WTC11 (cell line): ENCODE measurements at regions not wholly inside any gene's neighbourhood (a gene's known extent, or its start where the extent isn't known, plus 50 kb on each side); places are given as distances from the start of the nearest gene placed in this dataset.

Experiments used
- ATAC-seq: fragments of 200-7000 bp; cut with Tn5 transposase; 2 replicates; pipeline ENCODE4 v1.10.0; 2021; ENCODE audit warnings: mild to moderate bottlenecking, moderate library complexity
- CTCF ChIA-PET: fragments of 300-600 bp; sonication (Branson Sonifier 250); formaldehyde crosslinking; loops from one replicate; lab custom pipeline; 2021; ENCODE audit warnings: antibody characterized with exemption; lab: Charles Lee
- POLR2A ChIA-PET: fragments of 350-600 bp; sonication (Branson Sonifier 250); formaldehyde crosslinking; loops from one replicate; lab custom pipeline; 2021; ENCODE audit warnings: antibody characterized with exemption; lab: Charles Lee
- DNase-seq: peaks from one replicate; pipeline ENCODE4 v3.0.0; 2021; ENCODE audit warnings: low spot score
- H3K27ac Mint-ChIP-seq: 2 replicates; pipeline ENCODE4 v1.8.0; 2021; ENCODE audit warnings: mixed read lengths
- H3K27me3 Mint-ChIP-seq: 2 replicates; pipeline ENCODE4 v1.8.0; 2021; ENCODE audit warnings: low read depth, mild to moderate bottlenecking, moderate library complexity, mixed read lengths
- H3K36me3 Mint-ChIP-seq: 2 replicates; pipeline ENCODE4 v1.8.0; 2021; ENCODE audit warnings: mixed read lengths
- H3K4me1 Mint-ChIP-seq: 2 replicates; pipeline ENCODE4 v1.8.0; 2022; ENCODE audit warnings: mixed read lengths
- H3K4me3 Mint-ChIP-seq: 2 replicates; pipeline ENCODE4 v1.8.0; 2021; ENCODE audit warnings: mild to moderate bottlenecking, moderate library complexity, mixed read lengths
- H3K9me3 Mint-ChIP-seq: 2 replicates; pipeline ENCODE4 v1.8.0; 2021; ENCODE audit warnings: mixed read lengths
- GRHL2 ChIP-seq: fragments of 250-450 bp; sonication (Bioruptor Pico); IDR thresholded peaks from 2 replicates; pipeline ENCODE4 v1.8.0; 2022; ENCODE audit warnings: mild to moderate bottlenecking, moderate library complexity; ENCODE audit not compliant: insufficient replicate concordance, severe bottlenecking
- NFE2L1 ChIP-seq: sonication (generic); formaldehyde crosslinking; IDR thresholded peaks from 2 replicates; pipeline ENCODE4 v1.8.1; 2023; ENCODE audit warnings: missing genetic modification reagents
- SMAD3 ChIP-seq: sonication (generic); formaldehyde crosslinking; IDR thresholded peaks from 2 replicates; pipeline ENCODE4 v1.8.0; 2022; ENCODE audit warnings: missing genetic modification reagents, mild to moderate bottlenecking, borderline replicate concordance
- SP1 ChIP-seq: sonication (generic); formaldehyde crosslinking; conservative IDR thresholded peaks from 2 replicates; pipeline ENCODE4 v1.8.1; 2022; ENCODE audit warnings: missing genetic modification reagents
- TEAD1 ChIP-seq: sonication (generic); formaldehyde crosslinking; IDR thresholded peaks from 2 replicates; pipeline ENCODE4 v1.8.0; 2022; ENCODE audit warnings: mild to moderate bottlenecking, missing genetic modification reagents
- TEAD4 ChIP-seq: sonication (generic); formaldehyde crosslinking; IDR thresholded peaks from 2 replicates; pipeline ENCODE4 v1.8.0; 2022; ENCODE audit warnings: mild to moderate bottlenecking, missing genetic modification reagents
- TP53 ChIP-seq: sonication (generic); formaldehyde crosslinking; IDR thresholded peaks from 2 replicates; pipeline ENCODE4 v1.8.1; 2023; ENCODE audit warnings: mild to moderate bottlenecking, missing genetic modification reagents
- ZBTB21 ChIP-seq: sonication (generic); formaldehyde crosslinking; IDR thresholded peaks from 2 replicates; pipeline ENCODE4 v1.8.1; 2023; ENCODE audit warnings: mild to moderate bottlenecking, missing genetic modification reagents, borderline replicate concordance
- TF ChIP-seq, protein P1 (sequence below): fragments of 250-450 bp; sonication (Bioruptor Pico); conservative IDR thresholded peaks from 2 replicates; pipeline ENCODE4 v1.9.0; 2021; ENCODE audit warnings: mild to moderate bottlenecking
- TF ChIP-seq, protein P2 (sequence below): sonication (generic); formaldehyde crosslinking; IDR thresholded peaks from 2 replicates; pipeline ENCODE4 v1.8.0; 2023; ENCODE audit warnings: mild to moderate bottlenecking, missing genetic modification reagents
- TF ChIP-seq, protein P3 (sequence below): fragments of 250-450 bp; sonication (Bioruptor Pico); IDR thresholded peaks from 2 replicates; pipeline ENCODE4 v1.9.0; 2021; ENCODE audit warnings: mild to moderate bottlenecking
- TF ChIP-seq, protein P4 (sequence below): sonication (generic); formaldehyde crosslinking; IDR thresholded peaks from 2 replicates; pipeline ENCODE4 v1.8.0; 2023; ENCODE audit warnings: missing genetic modification reagents, mild to moderate bottlenecking, borderline replicate concordance
- TF ChIP-seq, protein P5 (sequence below): fragments of 250-450 bp; sonication (Bioruptor Pico); IDR thresholded peaks from 2 replicates; pipeline ENCODE4 v1.8.0; 2021; ENCODE audit warnings: mild to moderate bottlenecking
- TF ChIP-seq, protein P6 (sequence below): fragments of 250-450 bp; sonication (Bioruptor Pico); IDR thresholded peaks from 2 replicates; pipeline ENCODE4 v1.9.0; 2021; ENCODE audit warnings: moderate library complexity, mild to moderate bottlenecking, inconsistent platforms, borderline replicate concordance

DNA sequence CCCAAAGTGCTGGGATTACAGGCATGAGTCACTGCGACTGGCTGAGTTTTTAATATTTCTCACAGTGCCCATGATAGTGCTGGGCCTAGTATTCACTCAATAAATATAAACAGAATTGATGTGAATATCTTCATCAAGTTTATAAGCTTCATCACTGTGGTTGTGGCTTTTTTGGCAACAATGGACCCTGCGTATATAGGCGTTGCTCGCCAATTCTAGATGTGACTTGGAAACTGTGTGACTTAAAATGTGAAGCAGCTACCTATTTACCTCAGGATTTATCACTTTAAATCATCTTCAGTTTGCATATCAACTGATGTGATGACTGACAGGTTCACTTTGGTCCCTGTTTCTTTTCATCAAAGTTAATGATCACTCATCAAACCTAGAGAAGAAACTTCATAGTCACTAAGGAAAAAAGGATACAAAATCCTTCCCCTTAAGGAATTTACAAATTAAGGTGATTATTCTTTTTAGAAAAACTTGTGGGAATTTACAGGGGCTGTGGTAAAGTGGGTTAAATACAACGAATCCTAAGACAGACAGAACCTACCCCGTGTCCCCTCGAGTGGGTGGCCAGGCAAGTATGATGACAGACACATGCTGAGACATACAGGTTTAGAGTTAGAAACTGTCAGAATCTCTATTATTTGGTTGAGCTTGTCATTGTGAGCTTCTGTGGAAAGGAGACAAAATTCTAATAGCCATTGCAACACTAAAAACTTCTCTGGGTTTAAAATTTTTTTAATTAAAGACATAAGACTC is 101.3 kb downstream of the AKAP11 start:
- Mint-ChIP-seq H3K27me3 (no peaks in the 10 kb centered on the region), H3K36me3 (no peaks in the 10 kb centered on the region), H3K27ac (no peak overlapping the region), H3K4me1 (0 out of 2 replicates have a peak, but pooled peaks cover 4% of the 10 kb centered on the region), H3K9me3 (peaks cover 11% of the 10 kb centered on the region), H3K4me3 (no peak overlapping the region)
- ChIA-PET POLR2A (interaction anchor here (0.6 kb wide), 2 partner anchors 101 to 768 kb away, joined by 3 to 4 read pairs; partner anchors contain the start of gene AKAP11), CTCF (no interaction called here)
- no peak for ATAC-seq
- no peak for DNase-seq
- no peak for TF ChIP-seq SMAD3 (CRISPR knock-in tag)

DNA sequence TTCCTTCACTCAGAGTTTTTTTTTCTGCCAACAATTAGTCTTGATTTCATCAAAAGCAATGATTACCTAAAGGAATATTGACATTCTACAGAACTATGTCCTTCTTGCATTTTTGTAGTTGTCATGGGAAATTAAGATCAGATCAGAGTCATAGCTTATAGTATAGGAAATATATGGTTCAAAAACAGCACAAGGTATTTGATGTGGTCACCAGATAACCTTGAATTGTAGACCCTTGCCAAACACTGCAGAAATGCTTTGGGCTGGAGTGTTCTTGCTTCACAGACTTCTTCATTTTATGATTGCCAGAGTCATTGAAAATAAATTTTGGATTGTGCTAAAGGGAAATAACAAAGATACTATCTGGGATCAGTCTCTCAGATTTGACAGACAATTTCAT is 103.7 kb downstream of the AKAP11 start:
- POLR2A ChIA-PET = no interaction called here
- 0 out of 2 replicates have a peak, but pooled peaks cover 2% of the 10 kb centered on the region for H3K4me1 Mint-ChIP-seq

DNA sequence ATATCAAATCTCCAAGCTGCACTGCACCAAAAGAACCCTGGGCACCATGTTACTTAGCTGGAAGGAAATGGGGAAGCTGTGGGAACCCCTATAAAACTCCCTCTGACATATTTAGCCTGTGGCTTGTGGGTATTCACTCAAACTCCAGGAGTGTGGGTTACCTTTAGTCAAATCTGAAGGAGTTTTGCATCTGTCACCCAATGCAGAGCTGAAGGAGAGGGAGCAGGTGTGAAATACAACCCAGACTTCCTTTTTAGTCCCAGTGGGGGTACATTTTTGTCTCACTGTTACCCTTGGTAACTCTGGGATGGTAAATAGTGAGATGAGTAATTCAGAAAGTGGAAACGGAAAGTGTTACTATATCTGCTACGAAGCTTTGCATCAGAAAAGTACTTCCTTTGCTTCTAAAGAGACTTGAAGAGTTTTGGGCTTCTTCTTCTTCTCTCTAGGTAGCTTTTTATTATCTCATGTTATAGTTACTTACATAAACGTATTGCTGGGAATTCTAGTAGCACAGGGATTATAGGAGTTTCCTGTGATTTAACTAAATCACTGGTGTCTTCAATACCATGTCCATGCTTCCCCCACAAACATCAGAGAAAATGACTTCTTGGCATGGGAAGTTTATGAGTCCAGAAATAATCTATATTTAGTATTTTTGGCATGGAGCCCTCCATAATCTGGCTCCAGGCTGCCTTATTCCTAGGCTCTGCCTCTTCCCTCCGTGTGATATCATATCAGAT is 105.9 kb downstream of the AKAP11 start:
- ATAC-seq (no peak), DNase-seq (no peak)
- Mint-ChIP-seq H3K4me3 (no peak overlapping the region), H3K9me3 (peaks cover 17% of the 10 kb centered on the region), H3K27ac (no peak overlapping the region), H3K4me1 (0 out of 2 replicates have a peak, but pooled peaks cover 2% of the 10 kb centered on the region), H3K27me3 (no peaks in the 10 kb centered on the region), H3K36me3 (peaks cover 5% of the 10 kb centered on the region)
- ChIA-PET CTCF (interaction anchor here (0.7 kb wide), 1 partner anchor 44 kb away, joined by 4 read pairs; no protein-coding TSS in a partner anchor), POLR2A (no interaction called here)
- TF ChIP-seq, protein P1, sequence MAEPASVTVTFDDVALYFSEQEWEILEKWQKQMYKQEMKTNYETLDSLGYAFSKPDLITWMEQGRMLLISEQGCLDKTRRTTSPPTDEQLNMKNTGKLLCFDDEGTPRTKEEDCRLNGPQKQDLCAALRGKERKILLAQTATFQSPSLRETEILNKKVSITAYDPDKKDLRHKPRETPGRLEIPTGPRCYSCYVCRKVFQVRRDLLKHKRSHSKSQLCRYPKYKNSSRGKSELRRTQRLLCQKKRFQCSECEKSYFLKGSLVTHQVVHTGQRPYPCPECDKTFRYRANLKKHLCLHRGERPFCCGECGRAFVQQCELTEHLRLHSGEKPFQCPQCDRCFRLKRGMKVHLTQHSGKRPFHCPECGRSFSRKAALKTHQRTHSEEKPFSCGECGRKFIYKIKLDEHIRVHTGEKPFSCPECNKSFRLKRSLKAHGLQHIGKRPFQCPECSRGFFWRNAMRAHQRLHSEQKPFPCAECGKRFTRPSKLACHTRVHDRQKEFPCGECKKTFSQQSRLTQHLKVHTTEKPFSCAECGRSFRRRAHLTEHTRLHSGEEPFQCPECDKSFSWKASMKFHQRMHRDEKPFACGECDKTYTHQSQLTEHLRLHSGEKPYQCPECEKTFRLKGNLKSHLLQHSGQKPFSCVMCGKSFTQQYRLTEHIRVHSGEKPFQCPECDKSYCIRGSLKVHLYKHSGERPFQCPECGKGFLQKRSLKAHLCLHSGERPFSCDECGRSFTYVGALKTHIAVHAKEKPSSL = no peak
- TF ChIP-seq, protein P2, sequence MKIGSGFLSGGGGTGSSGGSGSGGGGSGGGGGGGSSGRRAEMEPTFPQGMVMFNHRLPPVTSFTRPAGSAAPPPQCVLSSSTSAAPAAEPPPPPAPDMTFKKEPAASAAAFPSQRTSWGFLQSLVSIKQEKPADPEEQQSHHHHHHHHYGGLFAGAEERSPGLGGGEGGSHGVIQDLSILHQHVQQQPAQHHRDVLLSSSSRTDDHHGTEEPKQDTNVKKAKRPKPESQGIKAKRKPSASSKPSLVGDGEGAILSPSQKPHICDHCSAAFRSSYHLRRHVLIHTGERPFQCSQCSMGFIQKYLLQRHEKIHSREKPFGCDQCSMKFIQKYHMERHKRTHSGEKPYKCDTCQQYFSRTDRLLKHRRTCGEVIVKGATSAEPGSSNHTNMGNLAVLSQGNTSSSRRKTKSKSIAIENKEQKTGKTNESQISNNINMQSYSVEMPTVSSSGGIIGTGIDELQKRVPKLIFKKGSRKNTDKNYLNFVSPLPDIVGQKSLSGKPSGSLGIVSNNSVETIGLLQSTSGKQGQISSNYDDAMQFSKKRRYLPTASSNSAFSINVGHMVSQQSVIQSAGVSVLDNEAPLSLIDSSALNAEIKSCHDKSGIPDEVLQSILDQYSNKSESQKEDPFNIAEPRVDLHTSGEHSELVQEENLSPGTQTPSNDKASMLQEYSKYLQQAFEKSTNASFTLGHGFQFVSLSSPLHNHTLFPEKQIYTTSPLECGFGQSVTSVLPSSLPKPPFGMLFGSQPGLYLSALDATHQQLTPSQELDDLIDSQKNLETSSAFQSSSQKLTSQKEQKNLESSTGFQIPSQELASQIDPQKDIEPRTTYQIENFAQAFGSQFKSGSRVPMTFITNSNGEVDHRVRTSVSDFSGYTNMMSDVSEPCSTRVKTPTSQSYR (CRISPR knock-in tag) = no peak
- TF ChIP-seq, protein P3, sequence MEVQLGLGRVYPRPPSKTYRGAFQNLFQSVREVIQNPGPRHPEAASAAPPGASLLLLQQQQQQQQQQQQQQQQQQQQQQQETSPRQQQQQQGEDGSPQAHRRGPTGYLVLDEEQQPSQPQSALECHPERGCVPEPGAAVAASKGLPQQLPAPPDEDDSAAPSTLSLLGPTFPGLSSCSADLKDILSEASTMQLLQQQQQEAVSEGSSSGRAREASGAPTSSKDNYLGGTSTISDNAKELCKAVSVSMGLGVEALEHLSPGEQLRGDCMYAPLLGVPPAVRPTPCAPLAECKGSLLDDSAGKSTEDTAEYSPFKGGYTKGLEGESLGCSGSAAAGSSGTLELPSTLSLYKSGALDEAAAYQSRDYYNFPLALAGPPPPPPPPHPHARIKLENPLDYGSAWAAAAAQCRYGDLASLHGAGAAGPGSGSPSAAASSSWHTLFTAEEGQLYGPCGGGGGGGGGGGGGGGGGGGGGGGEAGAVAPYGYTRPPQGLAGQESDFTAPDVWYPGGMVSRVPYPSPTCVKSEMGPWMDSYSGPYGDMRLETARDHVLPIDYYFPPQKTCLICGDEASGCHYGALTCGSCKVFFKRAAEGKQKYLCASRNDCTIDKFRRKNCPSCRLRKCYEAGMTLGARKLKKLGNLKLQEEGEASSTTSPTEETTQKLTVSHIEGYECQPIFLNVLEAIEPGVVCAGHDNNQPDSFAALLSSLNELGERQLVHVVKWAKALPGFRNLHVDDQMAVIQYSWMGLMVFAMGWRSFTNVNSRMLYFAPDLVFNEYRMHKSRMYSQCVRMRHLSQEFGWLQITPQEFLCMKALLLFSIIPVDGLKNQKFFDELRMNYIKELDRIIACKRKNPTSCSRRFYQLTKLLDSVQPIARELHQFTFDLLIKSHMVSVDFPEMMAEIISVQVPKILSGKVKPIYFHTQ = no peak

More for the DNA sequence above, 103.7 kb downstream of the AKAP11 start:
- ATAC-seq (no peak), DNase-seq (no peak)
- no peaks in the 10 kb centered on the region for H3K27me3 Mint-ChIP-seq
- H3K4me3 Mint-ChIP-seq = no peak overlapping the region
- CTCF ChIA-PET = no interaction called here
- peaks cover 8% of the 10 kb centered on the region; the same call in 1 of the 2 replicates for H3K9me3 Mint-ChIP-seq
- no peak overlapping the region for H3K27ac Mint-ChIP-seq
- TF ChIP-seq SP1 (no peak), ZBTB21 (CRISPR knock-in tag) (no peak), TEAD1 (CRISPR knock-in tag) (no peak), GRHL2 (no peak), TP53 (CRISPR knock-in tag) (no peak), TEAD4 (CRISPR knock-in tag) (no peak), NFE2L1 (CRISPR knock-in tag) (no peak)
- TF ChIP-seq, protein P4, sequence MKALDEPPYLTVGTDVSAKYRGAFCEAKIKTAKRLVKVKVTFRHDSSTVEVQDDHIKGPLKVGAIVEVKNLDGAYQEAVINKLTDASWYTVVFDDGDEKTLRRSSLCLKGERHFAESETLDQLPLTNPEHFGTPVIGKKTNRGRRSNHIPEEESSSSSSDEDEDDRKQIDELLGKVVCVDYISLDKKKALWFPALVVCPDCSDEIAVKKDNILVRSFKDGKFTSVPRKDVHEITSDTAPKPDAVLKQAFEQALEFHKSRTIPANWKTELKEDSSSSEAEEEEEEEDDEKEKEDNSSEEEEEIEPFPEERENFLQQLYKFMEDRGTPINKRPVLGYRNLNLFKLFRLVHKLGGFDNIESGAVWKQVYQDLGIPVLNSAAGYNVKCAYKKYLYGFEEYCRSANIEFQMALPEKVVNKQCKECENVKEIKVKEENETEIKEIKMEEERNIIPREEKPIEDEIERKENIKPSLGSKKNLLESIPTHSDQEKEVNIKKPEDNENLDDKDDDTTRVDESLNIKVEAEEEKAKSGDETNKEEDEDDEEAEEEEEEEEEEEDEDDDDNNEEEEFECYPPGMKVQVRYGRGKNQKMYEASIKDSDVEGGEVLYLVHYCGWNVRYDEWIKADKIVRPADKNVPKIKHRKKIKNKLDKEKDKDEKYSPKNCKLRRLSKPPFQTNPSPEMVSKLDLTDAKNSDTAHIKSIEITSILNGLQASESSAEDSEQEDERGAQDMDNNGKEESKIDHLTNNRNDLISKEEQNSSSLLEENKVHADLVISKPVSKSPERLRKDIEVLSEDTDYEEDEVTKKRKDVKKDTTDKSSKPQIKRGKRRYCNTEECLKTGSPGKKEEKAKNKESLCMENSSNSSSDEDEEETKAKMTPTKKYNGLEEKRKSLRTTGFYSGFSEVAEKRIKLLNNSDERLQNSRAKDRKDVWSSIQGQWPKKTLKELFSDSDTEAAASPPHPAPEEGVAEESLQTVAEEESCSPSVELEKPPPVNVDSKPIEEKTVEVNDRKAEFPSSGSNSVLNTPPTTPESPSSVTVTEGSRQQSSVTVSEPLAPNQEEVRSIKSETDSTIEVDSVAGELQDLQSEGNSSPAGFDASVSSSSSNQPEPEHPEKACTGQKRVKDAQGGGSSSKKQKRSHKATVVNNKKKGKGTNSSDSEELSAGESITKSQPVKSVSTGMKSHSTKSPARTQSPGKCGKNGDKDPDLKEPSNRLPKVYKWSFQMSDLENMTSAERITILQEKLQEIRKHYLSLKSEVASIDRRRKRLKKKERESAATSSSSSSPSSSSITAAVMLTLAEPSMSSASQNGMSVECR (CRISPR knock-in tag) = no peak
- TF ChIP-seq, protein P5, sequence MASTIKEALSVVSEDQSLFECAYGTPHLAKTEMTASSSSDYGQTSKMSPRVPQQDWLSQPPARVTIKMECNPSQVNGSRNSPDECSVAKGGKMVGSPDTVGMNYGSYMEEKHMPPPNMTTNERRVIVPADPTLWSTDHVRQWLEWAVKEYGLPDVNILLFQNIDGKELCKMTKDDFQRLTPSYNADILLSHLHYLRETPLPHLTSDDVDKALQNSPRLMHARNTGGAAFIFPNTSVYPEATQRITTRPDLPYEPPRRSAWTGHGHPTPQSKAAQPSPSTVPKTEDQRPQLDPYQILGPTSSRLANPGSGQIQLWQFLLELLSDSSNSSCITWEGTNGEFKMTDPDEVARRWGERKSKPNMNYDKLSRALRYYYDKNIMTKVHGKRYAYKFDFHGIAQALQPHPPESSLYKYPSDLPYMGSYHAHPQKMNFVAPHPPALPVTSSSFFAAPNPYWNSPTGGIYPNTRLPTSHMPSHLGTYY (CRISPR knock-in tag) = no peak
- TF ChIP-seq, protein P6, sequence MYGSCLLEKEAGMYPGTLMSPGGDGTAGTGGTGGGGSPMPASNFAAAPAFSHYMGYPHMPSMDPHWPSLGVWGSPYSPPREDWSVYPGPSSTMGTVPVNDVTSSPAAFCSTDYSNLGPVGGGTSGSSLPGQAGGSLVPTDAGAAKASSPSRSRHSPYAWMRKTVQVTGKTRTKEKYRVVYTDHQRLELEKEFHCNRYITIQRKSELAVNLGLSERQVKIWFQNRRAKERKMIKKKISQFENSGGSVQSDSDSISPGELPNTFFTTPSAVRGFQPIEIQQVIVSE (CRISPR knock-in tag) = no peak
- no peaks in the 10 kb centered on the region for H3K36me3 Mint-ChIP-seq
